Fibroblast of the conjunctiva (primary cell): ENCODE measurements at regions not wholly inside any gene's neighbourhood (a gene's known extent, or its start where the extent isn't known, plus 50 kb on each side); places are given as distances from the start of the nearest gene placed in this dataset.

Experiments used
- DNase-seq: peaks from one replicate; pipeline ENCODE4 v3.0.0-alpha.2; 2010; ENCODE audit warnings: low read depth

- DNase-seq, result no peak
Observed at GRCh38 chr2:138838851-138839620, 58.8 kb upstream of the NXPH2 start.

- DNase-seq, result no peak
Observed at GRCh38 chr2:138831691-138832090, 51.5 kb upstream of the NXPH2 start.

GRCh38 chr2:138831154-138831553 lies 51.0 kb upstream of the NXPH2 start:
- no peak for DNase-seq

GRCh38 chr2:138830547-138830946 lies 50.4 kb upstream of the NXPH2 start:
- no peak for DNase-seq
